ENCODE measurements at regions not wholly inside any gene's neighbourhood (a gene's known extent, or its start where the extent isn't known, plus 50 kb on each side); places are given as distances from the start of the nearest gene placed in this dataset.

DNA sequence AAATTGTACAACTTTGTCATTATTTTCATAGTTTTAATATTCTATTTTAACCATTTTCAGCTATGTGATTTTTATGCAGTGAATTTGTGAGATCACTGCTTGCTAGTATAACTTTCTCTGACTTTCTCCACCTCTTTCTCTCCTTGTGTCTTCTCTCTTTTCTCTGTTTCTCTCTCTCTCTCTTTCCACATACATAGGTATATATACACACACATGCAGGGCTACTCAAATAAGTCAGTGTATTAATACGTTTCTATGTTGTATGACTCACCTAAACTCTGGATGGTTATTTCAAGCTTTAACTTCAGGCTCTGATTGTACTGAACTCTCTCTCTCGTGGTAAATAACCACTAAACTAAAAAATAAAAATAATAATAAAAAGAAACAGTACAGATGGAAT, 1389.3 kb upstream of the ALCAM start:
- TF ChIP-seq, protein P1, sequence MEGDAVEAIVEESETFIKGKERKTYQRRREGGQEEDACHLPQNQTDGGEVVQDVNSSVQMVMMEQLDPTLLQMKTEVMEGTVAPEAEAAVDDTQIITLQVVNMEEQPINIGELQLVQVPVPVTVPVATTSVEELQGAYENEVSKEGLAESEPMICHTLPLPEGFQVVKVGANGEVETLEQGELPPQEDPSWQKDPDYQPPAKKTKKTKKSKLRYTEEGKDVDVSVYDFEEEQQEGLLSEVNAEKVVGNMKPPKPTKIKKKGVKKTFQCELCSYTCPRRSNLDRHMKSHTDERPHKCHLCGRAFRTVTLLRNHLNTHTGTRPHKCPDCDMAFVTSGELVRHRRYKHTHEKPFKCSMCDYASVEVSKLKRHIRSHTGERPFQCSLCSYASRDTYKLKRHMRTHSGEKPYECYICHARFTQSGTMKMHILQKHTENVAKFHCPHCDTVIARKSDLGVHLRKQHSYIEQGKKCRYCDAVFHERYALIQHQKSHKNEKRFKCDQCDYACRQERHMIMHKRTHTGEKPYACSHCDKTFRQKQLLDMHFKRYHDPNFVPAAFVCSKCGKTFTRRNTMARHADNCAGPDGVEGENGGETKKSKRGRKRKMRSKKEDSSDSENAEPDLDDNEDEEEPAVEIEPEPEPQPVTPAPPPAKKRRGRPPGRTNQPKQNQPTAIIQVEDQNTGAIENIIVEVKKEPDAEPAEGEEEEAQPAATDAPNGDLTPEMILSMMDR (IDR thresholded peaks at IDR 0.05), result no peak
- TF ChIP-seq POLR2A (IDR thresholded peaks at IDR 0.05) (no peak), POLR2AphosphoS5 (IDR thresholded peaks at IDR 0.05; ENCODE audit: insufficient read depth in 1 of 2, low read depth in 1 of 2) (no peak)
